Trophoblast cell (in vitro differentiated cells and primary cell): ENCODE measurements at regions not wholly inside any gene's neighbourhood (a gene's known extent, or its start where the extent isn't known, plus 50 kb on each side); places are given as distances from the start of the nearest gene placed in this dataset.

Experiments
- DNase-seq, 2 donors: peaks; one replicate each; pipeline ENCODE4 v3.0.0-alpha.2; 2016
- H2AFZ ChIP-seq: 2 replicates; pipeline ENCODE4 v1.6.1; 2013; ENCODE audit warnings: low read length, moderate library complexity, mild to moderate bottlenecking; ENCODE audit not compliant: insufficient read depth, poor library complexity
- H2AK5ac ChIP-seq: 2 replicates; pipeline ENCODE4 v1.6.1; 2013; ENCODE audit warnings: mild to moderate bottlenecking, low read length
- H2BK120ac ChIP-seq: 2 replicates; pipeline ENCODE4 v1.6.1; 2013; ENCODE audit warnings: low read length, mild to moderate bottlenecking, moderate library complexity; ENCODE audit not compliant: insufficient read depth, poor library complexity
- H2BK12ac ChIP-seq: 2 replicates; pipeline ENCODE4 v1.6.1; 2013; ENCODE audit warnings: mild to moderate bottlenecking, low read length, moderate library complexity
- H2BK5ac ChIP-seq: 2 replicates; pipeline ENCODE4 v1.6.1; 2013; ENCODE audit warnings: low read length, low read depth, moderate library complexity, mild to moderate bottlenecking; ENCODE audit not compliant: poor library complexity
- H3K14ac ChIP-seq: 2 replicates; pipeline ENCODE4 v1.6.1; 2013; ENCODE audit warnings: mild to moderate bottlenecking, low read length
- H3K18ac ChIP-seq: 2 replicates; pipeline ENCODE4 v1.6.1; 2013; ENCODE audit warnings: mild to moderate bottlenecking, low read length
- H3K23ac ChIP-seq: 2 replicates; pipeline ENCODE4 v1.6.1; 2013; ENCODE audit warnings: low read length
- H3K27ac ChIP-seq: 2 replicates; pipeline ENCODE4 v1.5.1; 2013; ENCODE audit warnings: low read depth, mild to moderate bottlenecking, inconsistent platforms, low read length, moderate library complexity
- H3K27me3 ChIP-seq: 2 replicates; pipeline ENCODE4 v1.6.1; 2013; ENCODE audit warnings: inconsistent platforms, mild to moderate bottlenecking, low read length, moderate library complexity; ENCODE audit not compliant: insufficient read depth
- H3K36me3 ChIP-seq, 2 experiments: 1 replicate in 1 of 2; 2 replicates in 1 of 2; pipeline ENCODE4 v1.6.1; 2013; ENCODE audit warnings: low read length in 2 of 2, mild to moderate bottlenecking in 2 of 2, moderate library complexity in 1 of 2; ENCODE audit not compliant: insufficient read depth in 2 of 2, control insufficient read depth in 1 of 2
- H3K4ac ChIP-seq: 2 replicates; pipeline ENCODE4 v1.6.1; 2013; ENCODE audit warnings: low read depth, mild to moderate bottlenecking, low read length, moderate library complexity
- H3K4me1 ChIP-seq, 2 experiments: 1 replicate in 1 of 2; 2 replicates in 1 of 2; pipeline ENCODE4 v1.6.1; 2013; ENCODE audit warnings: low read length in 2 of 2, mild to moderate bottlenecking in 2 of 2, moderate library complexity in 1 of 2; ENCODE audit not compliant: insufficient read depth in 2 of 2, control insufficient read depth in 1 of 2
- H3K4me2 ChIP-seq: 2 replicates; pipeline ENCODE4 v1.6.1; 2013; ENCODE audit warnings: inconsistent platforms, mild to moderate bottlenecking, low read length, moderate library complexity
- H3K4me3 ChIP-seq: 2 replicates; pipeline ENCODE4 v1.5.1; 2013; ENCODE audit warnings: mild to moderate bottlenecking, low read depth, low read length, inconsistent platforms
- H3K79me1 ChIP-seq: one replicate; pipeline ENCODE4 v1.6.1; 2013; ENCODE audit warnings: low read length
- H3K79me2 ChIP-seq: 2 replicates; pipeline ENCODE4 v1.6.1; 2013; ENCODE audit warnings: low read length, mild to moderate bottlenecking; ENCODE audit not compliant: control insufficient read depth, insufficient read depth, poor library complexity
- H3K9ac ChIP-seq: 2 replicates; pipeline ENCODE4 v1.6.1; 2013; ENCODE audit warnings: mild to moderate bottlenecking, low read length
- H3K9me3 ChIP-seq: 2 replicates; pipeline ENCODE4 v1.6.1; 2013; ENCODE audit warnings: low read depth, mild to moderate bottlenecking, control low read depth, inconsistent platforms, low read length; ENCODE audit not compliant: insufficient read depth
- H4K12ac ChIP-seq: 2 replicates; pipeline ENCODE4 v1.6.1; 2013; ENCODE audit warnings: low read depth, mild to moderate bottlenecking, low read length, moderate library complexity
- H4K8ac ChIP-seq: 2 replicates; pipeline ENCODE4 v1.6.1; 2013; ENCODE audit warnings: low read depth, mild to moderate bottlenecking, low read length, moderate library complexity
- H4K91ac ChIP-seq: one replicate; pipeline ENCODE4 v1.6.1; 2013; ENCODE audit warnings: low read depth, mild to moderate bottlenecking, low read length, moderate library complexity
- WGBS: extraction: QIAGEN DNeasy Blood & Tissue Kit; methylation state at CpG from one replicate; pipeline ENCODE4 v1.1.7; 2013; ENCODE audit warnings: missing lambda C conversion rate; ENCODE audit not compliant: insufficient read length, insufficient coverage; ENCODE audit errors: extremely low coverage; 5-methylcytosine and 5-hydroxymethylcytosine counted together

GRCh38 chr12:25337916-25338315 is 87.2 kb upstream of the KRAS start:
- H3K27ac ChIP-seq: no peak overlapping the region
- H4K91ac ChIP-seq: no peak overlapping the region
- no peak overlapping the region for H3K4ac ChIP-seq
- no peak overlapping the region for H3K4me3 ChIP-seq
- no peak overlapping the region for H4K12ac ChIP-seq
- no peak overlapping the region for H4K8ac ChIP-seq
- no peak overlapping the region for H2AK5ac ChIP-seq
- no peak overlapping the region for H2BK120ac ChIP-seq
- peaks cover 0 to 2% of the 10 kb centered on the region in 2 experiments for H3K4me1 ChIP-seq
- H3K23ac ChIP-seq: no peak overlapping the region
- H3K9me3 ChIP-seq: no peaks in the 10 kb centered on the region
- DNase-seq: no peak
- no peaks in the 10 kb centered on the region for H3K36me3 ChIP-seq
- no peaks in the 10 kb centered on the region for H3K27me3 ChIP-seq
- WGBS: no CpG with 5 or more reads among the region's 3 CpGs
- H3K14ac ChIP-seq: no peak overlapping the region
- no peak overlapping the region for H3K4me2 ChIP-seq
- no peak overlapping the region for H2BK5ac ChIP-seq
- no peaks in the 10 kb centered on the region for H3K79me1 ChIP-seq
- H2BK12ac ChIP-seq: no peak overlapping the region
- H3K18ac ChIP-seq: no peak overlapping the region
- H3K9ac ChIP-seq: no peak overlapping the region
- H2AFZ ChIP-seq: no peak overlapping the region
- no peaks in the 10 kb centered on the region for H3K79me2 ChIP-seq

- DNase-seq: no peak
- no peak overlapping the region for H3K14ac ChIP-seq
- no peak overlapping the region for H3K4ac ChIP-seq
- no peak overlapping the region for H4K91ac ChIP-seq
- no peak overlapping the region for H3K18ac ChIP-seq
- H2BK120ac ChIP-seq: no peak overlapping the region
- no peak overlapping the region for H3K4me3 ChIP-seq
- no peak overlapping the region for H3K27ac ChIP-seq
- H3K27me3 ChIP-seq: no peaks in the 10 kb centered on the region
- no peak overlapping the region for H4K12ac ChIP-seq
- H2BK5ac ChIP-seq: no peak overlapping the region
- peaks cover 0 to 2% of the 10 kb centered on the region in 2 experiments for H3K4me1 ChIP-seq
- no peak overlapping the region for H2AK5ac ChIP-seq
- no peak overlapping the region for H3K4me2 ChIP-seq
- no peaks in the 10 kb centered on the region for H3K9me3 ChIP-seq
- no peaks in the 10 kb centered on the region for H3K79me1 ChIP-seq
- H3K9ac ChIP-seq: no peak overlapping the region
- no peaks in the 10 kb centered on the region for H3K79me2 ChIP-seq
- H4K8ac ChIP-seq: no peak overlapping the region
- WGBS: no CpG with 5 or more reads among the region's 3 CpGs
- no peak overlapping the region for H2BK12ac ChIP-seq
- no peaks in the 10 kb centered on the region for H3K36me3 ChIP-seq
- H3K23ac ChIP-seq: no peak overlapping the region
- no peak overlapping the region for H2AFZ ChIP-seq
Observed at GRCh38 chr12:25332143-25332542, 81.4 kb upstream of the KRAS start.

- no peaks in the 10 kb centered on the region for H3K9me3 ChIP-seq
- no peak overlapping the region for H3K14ac ChIP-seq
- H2AK5ac ChIP-seq: no peak overlapping the region
- no peak overlapping the region for H2BK12ac ChIP-seq
- H4K91ac ChIP-seq: no peak overlapping the region
- no peak overlapping the region for H3K9ac ChIP-seq
- no peak overlapping the region for H3K18ac ChIP-seq
- no peak overlapping the region for H2BK120ac ChIP-seq
- H4K12ac ChIP-seq: no peak overlapping the region
- DNase-seq: peak in 1 of 2 donors; percentile 43
- H3K23ac ChIP-seq: no peak overlapping the region
- H3K4ac ChIP-seq: no peak overlapping the region
- H3K27me3 ChIP-seq: no peaks in the 10 kb centered on the region
- H3K79me1 ChIP-seq: no peaks in the 10 kb centered on the region
- no peaks in the 10 kb centered on the region for H3K36me3 ChIP-seq
- no peak overlapping the region for H2BK5ac ChIP-seq
- no CpG with 5 or more reads among the region's 5 CpGs for WGBS
- H3K4me1 ChIP-seq: no peaks in the 10 kb centered on the region
- no peak overlapping the region for H3K27ac ChIP-seq
- H2AFZ ChIP-seq: no peak overlapping the region
- no peaks in the 10 kb centered on the region for H3K79me2 ChIP-seq
- no peak overlapping the region for H4K8ac ChIP-seq
- no peak overlapping the region for H3K4me2 ChIP-seq
- H3K4me3 ChIP-seq: no peak overlapping the region
Observed at GRCh38 chr12:25328072-25328712, 77.5 kb upstream of the KRAS start.

GRCh38 chr12:25327321-25327720 is 76.6 kb upstream of the KRAS start:
- no peak for DNase-seq
- no peak overlapping the region for H3K4ac ChIP-seq
- H2BK5ac ChIP-seq: no peak overlapping the region
- no peak overlapping the region for H2AK5ac ChIP-seq
- no peaks in the 10 kb centered on the region for H3K79me1 ChIP-seq
- H3K79me2 ChIP-seq: no peaks in the 10 kb centered on the region
- no peak overlapping the region for H2BK12ac ChIP-seq
- no peak overlapping the region for H2BK120ac ChIP-seq
- no peaks in the 10 kb centered on the region for H3K36me3 ChIP-seq
- no peak overlapping the region for H3K9ac ChIP-seq
- H3K27ac ChIP-seq: no peak overlapping the region
- H3K14ac ChIP-seq: no peak overlapping the region
- WGBS: no CpG with 5 or more reads among the region's 4 CpGs
- H4K12ac ChIP-seq: no peak overlapping the region
- H3K27me3 ChIP-seq: no peaks in the 10 kb centered on the region
- H3K23ac ChIP-seq: no peak overlapping the region
- H4K91ac ChIP-seq: no peak overlapping the region
- peaks cover 0 to 2% of the 10 kb centered on the region in 2 experiments for H3K4me1 ChIP-seq
- no peak overlapping the region for H3K4me2 ChIP-seq
- H3K4me3 ChIP-seq: no peak overlapping the region
- no peak overlapping the region for H2AFZ ChIP-seq
- H3K9me3 ChIP-seq: no peaks in the 10 kb centered on the region
- no peak overlapping the region for H4K8ac ChIP-seq
- H3K18ac ChIP-seq: no peak overlapping the region
